Fibroblast of the aortic adventitia (primary cell): ENCODE measurements at regions not wholly inside any gene's neighbourhood (a gene's known extent, or its start where the extent isn't known, plus 50 kb on each side); places are given as distances from the start of the nearest gene placed in this dataset.
A peak's percentile ranks its signal among the peaks of the same experiment; 100 is the strongest.

Experiments
- DNase-seq: peaks from one replicate; pipeline ENCODE4 v3.0.0-alpha.2; 2010; ENCODE audit warnings: low read depth
- H3K4me3 ChIP-seq: 2 replicates; pipeline ENCODE4 v1.5.1; 2011; ENCODE audit warnings: low read depth, mild to moderate bottlenecking, control low read depth, low read length, moderate library complexity
- CTCF ChIP-seq: IDR thresholded peaks from 2 replicates; pipeline ENCODE4 v1.5.1; 2011; ENCODE audit warnings: mild to moderate bottlenecking, low read length, control low read depth, inconsistent platforms; ENCODE audit not compliant: insufficient read depth

GRCh38 chr20:37616110-37616425, 77.8 kb upstream of the CTNNBL1 start:
- no peak overlapping the region for H3K4me3 ChIP-seq
- no peak for TF ChIP-seq CTCF
- DNase-seq = no peak

GRCh38 chr20:37615340-37616109, 78.3 kb upstream of the CTNNBL1 start:
- H3K4me3 ChIP-seq = no peak overlapping the region
- TF ChIP-seq CTCF = peak; percentile 44

GRCh38 chr20:37611852-37612251, 82.0 kb upstream of the CTNNBL1 start:
- DNase-seq = no peak
- no peak for TF ChIP-seq CTCF
- H3K4me3 ChIP-seq = no peak overlapping the region

More at GRCh38 chr20:37615340-37616109, 78.3 kb upstream of the CTNNBL1 start:
- no peak for DNase-seq

- TF ChIP-seq CTCF = no peak
- H3K4me3 ChIP-seq = no peak overlapping the region
- DNase-seq = no peak
Observed at GRCh38 chr20:37611346-37611745, 82.5 kb upstream of the CTNNBL1 start.

GRCh38 chr20:37610203-37610798, 82.6 kb upstream of the BLCAP start:
- DNase-seq = no peak
- H3K4me3 ChIP-seq = no peak overlapping the region
- TF ChIP-seq CTCF = no peak

- no peak overlapping the region for H3K4me3 ChIP-seq
- TF ChIP-seq CTCF = no peak
- DNase-seq = no peak
Observed at GRCh38 chr20:37602634-37603033, 75.0 kb upstream of the BLCAP start.
